ENCODE measurements at regions not wholly inside any gene's neighbourhood (a gene's known extent, or its start where the extent isn't known, plus 50 kb on each side); places are given as distances from the start of the nearest gene placed in this dataset.

- H3K9me2 ChIP-seq (ENCODE audit: insufficient read depth, low read length), result no peaks in the 10 kb centered on the region
- no peak overlapping the region for H3K9ac ChIP-seq (ENCODE audit: low read length)
- H3K4me2 ChIP-seq (ENCODE audit: low read length), result no peak overlapping the region
- no peak overlapping the region for H3K27ac ChIP-seq (ENCODE audit: low read length)
- H3K79me2 ChIP-seq (replicated peaks; ENCODE audit: insufficient read depth, low read length), result no peaks in the 10 kb centered on the region
- no peaks in the 10 kb centered on the region for H3K36me3 ChIP-seq (ENCODE audit: insufficient read depth, low read length)
- no peak overlapping the region for H3K4me3 ChIP-seq (ENCODE audit: low read length)
- H3K27me3 ChIP-seq (ENCODE audit: insufficient read depth, low read depth, low read length), result no peaks in the 10 kb centered on the region
- no peaks in the 10 kb centered on the region for H3F3A ChIP-seq (ENCODE audit: insufficient read depth, low read length, poor library complexity, severe bottlenecking)
- no peaks in the 10 kb centered on the region for H4K20me1 ChIP-seq (ENCODE audit: insufficient read depth)
- no peak for TF ChIP-seq TAF1 (IDR thresholded peaks at IDR 0.05; ENCODE audit: low read depth)
- TF ChIP-seq SMC3 (conservative IDR thresholded peaks at IDR 0.05; ENCODE audit: poor library complexity), result no peak
- TF ChIP-seq POLR2AphosphoS5 (IDR thresholded peaks at IDR 0.05), result no peak
- no peaks in the 10 kb centered on the region for H3K9me3 ChIP-seq (ENCODE audit: low read length)
- no peak overlapping the region for H2AFZ ChIP-seq (ENCODE audit: low read depth, low read length)
Observed at GRCh38 chr6:94131271-94131670, 711.9 kb upstream of the EPHA7 start.

- Histone ChIP-seq H3K9ac (ENCODE audit: low read length) (no peak overlapping the region), H3K79me2 (replicated peaks; ENCODE audit: insufficient read depth, low read length) (no peaks in the 10 kb centered on the region), H3F3A (ENCODE audit: insufficient read depth, low read length, poor library complexity, severe bottlenecking) (no peaks in the 10 kb centered on the region), H2AFZ (ENCODE audit: low read depth, low read length) (no peak overlapping the region), H4K20me1 (ENCODE audit: insufficient read depth) (no peaks in the 10 kb centered on the region), H3K9me2 (ENCODE audit: insufficient read depth, low read length) (no peaks in the 10 kb centered on the region), H3K4me2 (ENCODE audit: low read length) (no peak overlapping the region), H3K27me3 (ENCODE audit: insufficient read depth, low read depth, low read length) (no peaks in the 10 kb centered on the region), H3K4me3 (ENCODE audit: low read length) (no peak overlapping the region), H3K27ac (ENCODE audit: low read length) (no peak overlapping the region), H3K9me3 (ENCODE audit: low read length) (no peaks in the 10 kb centered on the region), H3K36me3 (ENCODE audit: insufficient read depth, low read length) (no peaks in the 10 kb centered on the region)
- TF ChIP-seq POLR2AphosphoS5 (IDR thresholded peaks at IDR 0.05) (no peak), TAF1 (IDR thresholded peaks at IDR 0.05; ENCODE audit: low read depth) (no peak), EP300 (conservative IDR thresholded peaks at IDR 0.05; ENCODE audit: poor library complexity, severe bottlenecking) (no peak), SMC3 (conservative IDR thresholded peaks at IDR 0.05; ENCODE audit: poor library complexity) (no peak), RAD21 (conservative IDR thresholded peaks at IDR 0.05) (no peak), CTCF (IDR thresholded peaks at IDR 0.05; ENCODE audit: poor library complexity, severe bottlenecking) (no peak), EZH2 (IDR thresholded peaks at IDR 0.05; ENCODE audit: borderline replicate concordance, insufficient read depth, low read length, poor library complexity, severe bottlenecking) (no peak), REST (IDR thresholded peaks at IDR 0.05; ENCODE audit: borderline replicate concordance) (no peak), MXI1 (conservative IDR thresholded peaks at IDR 0.05; ENCODE audit: poor library complexity, severe bottlenecking) (no peak)
Observed at GRCh38 chr6:94130478-94130877, 711.1 kb upstream of the EPHA7 start.

GRCh38 chr6:94129926-94130325 lies 710.6 kb upstream of the EPHA7 start:
- no peaks in the 10 kb centered on the region for H3K79me2 ChIP-seq (replicated peaks; ENCODE audit: insufficient read depth, low read length)
- H3K4me3 ChIP-seq (ENCODE audit: low read length), result no peak overlapping the region
- H3K27me3 ChIP-seq (ENCODE audit: insufficient read depth, low read depth, low read length), result no peaks in the 10 kb centered on the region
- no peak overlapping the region for H3K4me2 ChIP-seq (ENCODE audit: low read length)
- no peaks in the 10 kb centered on the region for H3K36me3 ChIP-seq (ENCODE audit: insufficient read depth, low read length)
- H3K9ac ChIP-seq (ENCODE audit: low read length), result no peak overlapping the region
- no peak overlapping the region for H3K27ac ChIP-seq (ENCODE audit: low read length)
- no peaks in the 10 kb centered on the region for H3K9me3 ChIP-seq (ENCODE audit: low read length)
- no peak for TF ChIP-seq REST (IDR thresholded peaks at IDR 0.05; ENCODE audit: borderline replicate concordance)
- no peak for TF ChIP-seq MXI1 (conservative IDR thresholded peaks at IDR 0.05; ENCODE audit: poor library complexity, severe bottlenecking)
- TF ChIP-seq EP300 (conservative IDR thresholded peaks at IDR 0.05; ENCODE audit: poor library complexity, severe bottlenecking), result no peak
- TF ChIP-seq EZH2 (IDR thresholded peaks at IDR 0.05; ENCODE audit: borderline replicate concordance, insufficient read depth, low read length, poor library complexity, severe bottlenecking), result no peak
- TF ChIP-seq POLR2AphosphoS5 (IDR thresholded peaks at IDR 0.05), result no peak
- TF ChIP-seq CTCF (IDR thresholded peaks at IDR 0.05; ENCODE audit: poor library complexity, severe bottlenecking), result no peak
- no peak for TF ChIP-seq SMC3 (conservative IDR thresholded peaks at IDR 0.05; ENCODE audit: poor library complexity)
- no peak for TF ChIP-seq RAD21 (conservative IDR thresholded peaks at IDR 0.05)
- TF ChIP-seq TAF1 (IDR thresholded peaks at IDR 0.05; ENCODE audit: low read depth), result no peak
- no peaks in the 10 kb centered on the region for H3K9me2 ChIP-seq (ENCODE audit: insufficient read depth, low read length)
- H2AFZ ChIP-seq (ENCODE audit: low read depth, low read length), result no peak overlapping the region
- no peaks in the 10 kb centered on the region for H4K20me1 ChIP-seq (ENCODE audit: insufficient read depth)
- no peaks in the 10 kb centered on the region for H3F3A ChIP-seq (ENCODE audit: insufficient read depth, low read length, poor library complexity, severe bottlenecking)

Data from neural cell (in vitro differentiated cells).